MG63 (cell line): ENCODE measurements at regions not wholly inside any gene's neighbourhood (a gene's known extent, or its start where the extent isn't known, plus 50 kb on each side); places are given as distances from the start of the nearest gene placed in this dataset.

Source experiments
- DNase-seq: peaks from one replicate; pipeline ENCODE4 v3.0.0-alpha.2; 2020
- H3K27me3 ChIP-seq: fragments of 250-450 bp; sonication (Bioruptor Pico); 2 replicates; pipeline ENCODE4 v1.5.1; 2020; ENCODE audit warnings: mild to moderate bottlenecking, moderate library complexity
- H3K36me3 ChIP-seq: fragments of 250-450 bp; sonication (Bioruptor Pico); 2 replicates; pipeline ENCODE4 v1.5.1; 2020; ENCODE audit warnings: mild to moderate bottlenecking, moderate library complexity
- H3K4me3 ChIP-seq: fragments of 250-450 bp; sonication (Bioruptor Pico); 2 replicates; pipeline ENCODE4 v1.5.1; 2020; ENCODE audit warnings: mild to moderate bottlenecking, moderate library complexity
- H3K9me3 ChIP-seq: fragments of 250-450 bp; sonication (Bioruptor Pico); 2 replicates; pipeline ENCODE4 v1.5.1; 2020; ENCODE audit warnings: mild to moderate bottlenecking, moderate library complexity

GRCh38 chr1:30507401-30508174 lies 215.8 kb downstream of the MATN1 start:
- no peak overlapping the region for H3K4me3 ChIP-seq
- H3K27me3 ChIP-seq: no peaks in the 10 kb centered on the region
- H3K9me3 ChIP-seq: 0 out of 2 replicates have a peak, but pooled peaks cover 3% of the 10 kb centered on the region
- H3K36me3 ChIP-seq: no peaks in the 10 kb centered on the region
- no peak for DNase-seq

GRCh38 chr1:30507016-30507312 lies 216.4 kb downstream of the MATN1 start:
- no peaks in the 10 kb centered on the region for H3K36me3 ChIP-seq
- H3K27me3 ChIP-seq: no peaks in the 10 kb centered on the region
- no peak for DNase-seq
- H3K4me3 ChIP-seq: no peak overlapping the region
- H3K9me3 ChIP-seq: 0 out of 2 replicates have a peak, but pooled peaks cover 3% of the 10 kb centered on the region

- no peak overlapping the region for H3K4me3 ChIP-seq
- H3K9me3 ChIP-seq: 0 out of 2 replicates have a peak, but pooled peaks cover 3% of the 10 kb centered on the region
- DNase-seq: no peak
- H3K27me3 ChIP-seq: no peaks in the 10 kb centered on the region
- H3K36me3 ChIP-seq: no peaks in the 10 kb centered on the region
These were observed 216.9 kb downstream of the MATN1 start for GRCh38 chr1:30506291-30507015.

GRCh38 chr1:30505853-30506252 lies 217.5 kb downstream of the MATN1 start:
- Histone ChIP-seq H3K9me3 (0 out of 2 replicates have a peak, but pooled peaks cover under 1% of the 10 kb centered on the region), H3K27me3 (no peaks in the 10 kb centered on the region), H3K4me3 (no peak overlapping the region), H3K36me3 (no peaks in the 10 kb centered on the region)
- no peak for DNase-seq

- Histone ChIP-seq H3K4me3 (no peak overlapping the region), H3K9me3 (no peaks in the 10 kb centered on the region), H3K27me3 (no peaks in the 10 kb centered on the region), H3K36me3 (no peaks in the 10 kb centered on the region)
- no peak for DNase-seq
These were observed 230.9 kb downstream of the MATN1 start for GRCh38 chr1:30492451-30492850.

- DNase-seq: no peak
- Histone ChIP-seq H3K4me3 (no peak overlapping the region), H3K9me3 (no peaks in the 10 kb centered on the region), H3K27me3 (no peaks in the 10 kb centered on the region), H3K36me3 (no peaks in the 10 kb centered on the region)
These were observed 231.6 kb downstream of the MATN1 start for GRCh38 chr1:30491831-30492230.

- Histone ChIP-seq H3K36me3 (no peaks in the 10 kb centered on the region), H3K9me3 (no peaks in the 10 kb centered on the region), H3K27me3 (no peaks in the 10 kb centered on the region), H3K4me3 (no peak overlapping the region)
- no peak for DNase-seq
These were observed 232.8 kb downstream of the MATN1 start for GRCh38 chr1:30490554-30491053.

GRCh38 chr1:30489737-30490389 lies 233.5 kb downstream of the MATN1 start:
- no peaks in the 10 kb centered on the region for H3K27me3 ChIP-seq
- no peaks in the 10 kb centered on the region for H3K36me3 ChIP-seq
- H3K4me3 ChIP-seq: no peak overlapping the region
- DNase-seq: no peak
- H3K9me3 ChIP-seq: no peaks in the 10 kb centered on the region

- Histone ChIP-seq H3K9me3 (no peaks in the 10 kb centered on the region), H3K4me3 (no peak overlapping the region)
These were observed 235.0 kb downstream of the MATN1 start for GRCh38 chr1:30488324-30488913.

GRCh38 chr1:30487042-30487441 lies 236.3 kb downstream of the MATN1 start:
- H3K36me3 ChIP-seq: no peaks in the 10 kb centered on the region
- no peak overlapping the region for H3K4me3 ChIP-seq
- peaks cover 5% of the 10 kb centered on the region for H3K9me3 ChIP-seq
- DNase-seq: no peak
- no peaks in the 10 kb centered on the region for H3K27me3 ChIP-seq

More at GRCh38 chr1:30488324-30488913, 235.0 kb downstream of the MATN1 start:
- Histone ChIP-seq H3K36me3 (no peaks in the 10 kb centered on the region), H3K27me3 (no peaks in the 10 kb centered on the region)
- DNase-seq: no peak

- Histone ChIP-seq H3K4me3 (no peak overlapping the region), H3K9me3 (peaks cover 5% of the 10 kb centered on the region), H3K36me3 (no peaks in the 10 kb centered on the region), H3K27me3 (no peaks in the 10 kb centered on the region)
- no peak for DNase-seq
These were observed 238.3 kb downstream of the MATN1 start for GRCh38 chr1:30485072-30485471.

- Histone ChIP-seq H3K9me3 (peaks cover 5% of the 10 kb centered on the region), H3K27me3 (no peaks in the 10 kb centered on the region), H3K36me3 (no peaks in the 10 kb centered on the region), H3K4me3 (no peak overlapping the region)
- no peak for DNase-seq
These were observed 238.7 kb downstream of the MATN1 start for GRCh38 chr1:30484668-30485067.

GRCh38 chr1:30479575-30479974 lies 243.8 kb downstream of the MATN1 start:
- DNase-seq: no peak
- no peak overlapping the region for H3K4me3 ChIP-seq
- H3K36me3 ChIP-seq: no peaks in the 10 kb centered on the region
- H3K27me3 ChIP-seq: no peaks in the 10 kb centered on the region
- peaks cover 5% of the 10 kb centered on the region for H3K9me3 ChIP-seq

- Histone ChIP-seq H3K4me3 (no peak overlapping the region), H3K9me3 (peaks cover 5% of the 10 kb centered on the region), H3K27me3 (no peaks in the 10 kb centered on the region), H3K36me3 (no peaks in the 10 kb centered on the region)
- no peak for DNase-seq
These were observed 244.4 kb downstream of the MATN1 start for GRCh38 chr1:30478799-30479563.

GRCh38 chr1:30478283-30478682 lies 245.1 kb downstream of the MATN1 start:
- DNase-seq: no peak
- Histone ChIP-seq H3K27me3 (no peaks in the 10 kb centered on the region), H3K4me3 (no peak overlapping the region), H3K36me3 (no peaks in the 10 kb centered on the region), H3K9me3 (peaks cover 5% of the 10 kb centered on the region)

GRCh38 chr1:30477588-30477987 lies 245.8 kb downstream of the MATN1 start:
- no peaks in the 10 kb centered on the region for H3K27me3 ChIP-seq

More at GRCh38 chr1:30477588-30477987, 245.8 kb downstream of the MATN1 start:
- H3K36me3 ChIP-seq: no peaks in the 10 kb centered on the region
- H3K9me3 ChIP-seq: peaks cover 2% of the 10 kb centered on the region
- DNase-seq: no peak
- no peak overlapping the region for H3K4me3 ChIP-seq
